ENCODE measurements at regions not wholly inside any gene's neighbourhood (a gene's known extent, or its start where the extent isn't known, plus 50 kb on each side); places are given as distances from the start of the nearest gene placed in this dataset.
"Not testable (repeated sequence)": the region's sequence is repeated elsewhere in the genome, so short reads cannot be mapped to it uniquely, and the experiment has no call there.

DNA sequence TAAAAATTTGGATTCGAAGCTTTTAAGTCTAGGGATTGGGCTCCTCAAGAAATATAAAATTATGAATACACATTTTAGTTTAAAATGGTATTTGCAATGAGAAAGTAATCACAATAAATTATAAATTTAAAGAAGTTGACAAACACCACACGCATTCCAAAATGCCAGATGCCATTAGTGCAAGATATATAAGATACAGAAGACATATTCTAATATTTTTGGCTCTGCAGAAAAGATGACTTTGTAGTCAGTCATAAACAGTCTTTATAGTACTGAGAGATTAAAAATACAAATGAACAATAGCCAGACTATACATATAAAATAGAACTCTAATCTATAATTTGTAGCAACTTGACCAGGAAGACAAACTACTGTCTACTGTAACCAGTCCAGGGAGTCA is 309.0 kb upstream of the PABPC4L start:
- H3K4me3 Mint-ChIP-seq = no peak overlapping the region
- no peaks in the 10 kb centered on the region for H3K4me1 Mint-ChIP-seq
- no peak overlapping the region for H3K27ac Mint-ChIP-seq
- DNase-seq (no peak), ATAC-seq (no peak)
- H3K9me3 Mint-ChIP-seq = peaks cover 12% of the 10 kb centered on the region
- H3K27me3 Mint-ChIP-seq = no peaks in the 10 kb centered on the region
- H3K36me3 Mint-ChIP-seq (ENCODE audit: low read depth) = no peaks in the 10 kb centered on the region

DNA sequence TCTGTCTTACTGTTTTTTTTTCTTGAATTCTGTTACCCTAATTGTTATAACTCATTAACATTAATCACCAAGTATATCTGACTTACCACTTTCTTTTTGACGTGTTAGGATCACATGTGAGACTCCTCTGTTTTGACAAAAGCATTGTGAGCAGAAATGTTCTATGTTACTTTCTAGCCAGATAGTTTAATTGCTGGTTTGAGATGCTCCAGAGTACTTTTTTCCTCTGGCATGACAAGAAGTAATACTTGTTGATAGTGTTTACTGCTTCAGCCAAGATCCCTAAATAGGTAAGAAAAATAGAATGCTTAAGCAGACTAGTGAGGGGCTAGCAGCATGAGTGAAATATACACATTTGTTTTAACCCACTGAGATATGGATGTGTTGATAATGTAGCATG is 303.9 kb upstream of the PABPC4L start:
- Mint-ChIP-seq H3K27me3 (no peaks in the 10 kb centered on the region), H3K4me1 (no peaks in the 10 kb centered on the region), H3K4me3 (no peak overlapping the region), H3K27ac (no peak overlapping the region), H3K36me3 (ENCODE audit: low read depth) (no peaks in the 10 kb centered on the region), H3K9me3 (peaks cover 12% of the 10 kb centered on the region)
- ATAC-seq (no peak), DNase-seq (no peak)

DNA sequence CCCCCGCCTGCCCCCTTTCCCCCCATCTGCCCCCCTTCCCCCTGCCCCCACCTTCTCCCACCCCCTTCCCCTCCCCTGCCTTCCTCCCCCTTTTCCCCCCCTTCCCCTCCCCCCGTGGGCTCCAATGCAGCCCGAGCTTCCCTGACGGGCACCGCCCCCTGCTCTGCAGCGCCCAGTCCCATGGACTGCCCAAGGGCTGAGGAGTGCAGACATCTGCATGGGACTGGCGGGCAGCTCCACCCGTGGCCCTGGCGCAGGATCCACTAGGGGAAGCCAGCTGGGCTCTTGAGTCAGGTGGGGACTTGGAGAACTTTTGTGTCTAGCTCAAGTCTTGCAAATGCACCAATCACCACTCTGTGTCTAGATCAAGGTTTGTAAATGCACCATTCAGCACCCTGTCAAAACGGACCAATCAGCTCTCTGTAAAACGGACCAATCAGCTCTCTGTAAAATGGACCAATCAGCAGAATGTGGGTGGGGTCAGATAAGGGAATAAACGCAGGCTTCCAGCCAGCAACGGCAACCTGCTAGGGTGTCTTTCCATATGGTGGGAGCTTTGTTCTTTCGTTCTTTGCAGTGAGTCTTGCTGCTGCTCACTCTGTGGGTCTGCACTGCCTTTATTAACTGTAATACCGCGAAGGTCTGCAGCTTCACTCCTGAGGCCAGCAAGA is 300.5 kb upstream of the PABPC4L start:
- Mint-ChIP-seq H3K9me3 (no peaks in the 10 kb centered on the region), H3K27ac (no peak overlapping the region), H3K27me3 (no peaks in the 10 kb centered on the region), H3K4me3 (no peak overlapping the region), H3K4me1 (no peaks in the 10 kb centered on the region), H3K36me3 (ENCODE audit: low read depth) (no peaks in the 10 kb centered on the region)
- DNase-seq (no peak), ATAC-seq (no peak)

DNA sequence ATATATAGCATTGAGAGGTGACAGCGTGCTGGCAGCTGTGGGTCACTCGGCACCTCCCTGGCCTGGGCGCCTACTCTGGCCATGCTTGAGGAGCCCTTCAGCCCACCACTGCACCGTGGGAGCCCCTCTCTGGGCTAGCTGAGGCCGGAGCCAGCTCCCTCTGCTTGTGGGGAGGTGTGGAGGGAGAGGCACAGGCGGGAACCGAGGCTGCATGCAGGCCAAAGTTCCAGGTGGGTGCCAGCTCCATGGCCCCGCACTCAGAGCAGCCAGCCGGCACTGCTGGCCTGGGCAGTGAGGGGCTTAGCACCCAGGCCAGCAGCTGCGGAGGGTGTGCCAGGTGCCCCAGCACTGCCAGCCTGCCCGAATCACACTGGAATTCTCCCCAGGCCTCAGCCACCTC is 299.9 kb upstream of the PABPC4L start:
- H3K36me3 Mint-ChIP-seq (ENCODE audit: low read depth); H3K4me3 Mint-ChIP-seq; H3K27ac Mint-ChIP-seq; DNase-seq; H3K9me3 Mint-ChIP-seq; ATAC-seq; H3K27me3 Mint-ChIP-seq; H3K4me1 Mint-ChIP-seq: not testable (repeated sequence)

DNA sequence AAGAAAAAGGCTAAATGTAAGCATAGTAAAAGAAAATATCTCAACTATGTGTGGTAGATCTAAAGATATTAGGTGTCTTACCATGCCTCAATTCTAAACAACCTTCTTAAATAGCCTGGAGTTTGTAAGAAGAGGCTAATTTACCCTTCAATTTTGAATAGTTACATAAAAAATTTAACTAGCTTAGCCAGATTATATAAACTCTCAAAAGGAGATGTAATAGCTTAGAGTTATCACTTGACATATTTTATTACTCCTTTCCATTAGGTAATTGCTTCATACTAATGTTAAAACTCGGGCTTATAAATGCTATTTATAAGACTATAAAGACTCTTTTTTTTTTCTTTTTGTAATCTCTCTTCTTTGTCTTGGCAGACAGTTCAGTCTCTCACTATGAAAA is 297.5 kb upstream of the PABPC4L start:
- peaks cover 3% of the 10 kb centered on the region for H3K9me3 Mint-ChIP-seq
- no peak for DNase-seq
- no peaks in the 10 kb centered on the region for H3K36me3 Mint-ChIP-seq (ENCODE audit: low read depth)
- H3K4me3 Mint-ChIP-seq = no peak overlapping the region
- no peak for ATAC-seq
- H3K4me1 Mint-ChIP-seq = no peaks in the 10 kb centered on the region
- H3K27ac Mint-ChIP-seq = no peak overlapping the region
- H3K27me3 Mint-ChIP-seq = no peaks in the 10 kb centered on the region

DNA sequence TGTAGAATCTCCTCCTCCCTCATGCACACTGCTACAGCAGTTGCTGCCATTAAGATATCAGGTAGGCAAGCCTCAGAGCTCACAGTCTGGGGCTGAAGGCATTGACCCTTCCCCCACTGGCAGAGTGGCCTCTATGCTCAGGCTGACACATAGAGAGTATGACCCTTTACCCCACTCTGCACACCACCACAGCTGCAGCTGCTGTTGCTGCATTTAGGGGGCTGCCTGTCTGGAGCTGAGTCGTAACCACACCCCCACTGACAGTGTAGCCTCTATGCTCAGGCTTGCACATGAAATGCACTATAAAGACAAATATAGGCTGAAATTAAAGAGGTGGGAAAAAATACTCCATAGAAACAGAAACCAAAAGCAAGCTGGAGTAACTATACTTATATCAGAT is 289.3 kb upstream of the PABPC4L start:
- ATAC-seq (no peak), DNase-seq (no peak)
- Mint-ChIP-seq H3K4me3 (no peak overlapping the region), H3K9me3 (peaks cover 5% of the 10 kb centered on the region), H3K27ac (no peak overlapping the region), H3K4me1 (no peaks in the 10 kb centered on the region), H3K27me3 (no peaks in the 10 kb centered on the region), H3K36me3 (ENCODE audit: low read depth) (no peaks in the 10 kb centered on the region)

DNA sequence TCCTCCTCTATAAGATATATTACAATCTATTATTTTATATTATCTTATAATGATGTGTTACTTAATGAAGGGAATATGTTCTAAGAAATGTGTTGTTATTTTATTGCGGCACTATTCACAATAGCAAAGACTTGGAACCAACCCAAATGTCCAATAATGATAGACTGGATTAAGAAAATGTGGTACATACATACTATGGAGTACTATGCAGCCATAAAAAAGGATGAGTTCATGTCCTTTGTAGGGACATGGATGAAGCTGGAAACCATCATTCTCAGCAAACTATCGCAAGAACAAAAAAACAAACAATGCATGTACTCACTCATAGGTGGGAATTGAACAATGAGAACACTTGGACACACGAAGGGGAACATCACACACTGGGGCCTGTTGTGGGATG is 281.9 kb upstream of the PABPC4L start:
- H3K4me1 Mint-ChIP-seq; H3K27me3 Mint-ChIP-seq; DNase-seq; H3K4me3 Mint-ChIP-seq; H3K36me3 Mint-ChIP-seq (ENCODE audit: low read depth); ATAC-seq; H3K27ac Mint-ChIP-seq; H3K9me3 Mint-ChIP-seq: not testable (repeated sequence)

DNA sequence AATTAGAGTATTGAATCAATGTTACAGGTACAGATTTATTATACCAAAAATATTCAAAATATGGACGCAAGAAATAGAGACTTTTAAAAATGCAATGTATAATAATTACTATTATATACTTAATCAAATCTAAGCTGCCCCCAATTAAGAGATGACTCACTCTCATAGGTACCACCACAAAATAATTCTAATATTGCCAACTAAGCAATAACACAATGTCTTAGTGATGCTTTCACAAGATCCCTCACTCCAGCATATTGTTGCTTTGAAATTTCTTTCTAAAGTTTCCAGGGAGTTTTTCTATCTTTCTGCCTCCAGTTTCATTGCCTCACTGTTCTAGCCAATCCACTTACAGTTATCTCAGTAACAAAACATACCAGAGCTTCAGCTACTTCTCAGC is 270.0 kb upstream of the PABPC4L start:
- DNase-seq (no peak), ATAC-seq (no peak)
- peaks cover 5% of the 10 kb centered on the region for H3K9me3 Mint-ChIP-seq
- no peaks in the 10 kb centered on the region for H3K36me3 Mint-ChIP-seq (ENCODE audit: low read depth)
- no peaks in the 10 kb centered on the region for H3K27me3 Mint-ChIP-seq
- H3K4me1 Mint-ChIP-seq = no peaks in the 10 kb centered on the region
- H3K4me3 Mint-ChIP-seq = no peak overlapping the region
- H3K27ac Mint-ChIP-seq = no peak overlapping the region

DNA sequence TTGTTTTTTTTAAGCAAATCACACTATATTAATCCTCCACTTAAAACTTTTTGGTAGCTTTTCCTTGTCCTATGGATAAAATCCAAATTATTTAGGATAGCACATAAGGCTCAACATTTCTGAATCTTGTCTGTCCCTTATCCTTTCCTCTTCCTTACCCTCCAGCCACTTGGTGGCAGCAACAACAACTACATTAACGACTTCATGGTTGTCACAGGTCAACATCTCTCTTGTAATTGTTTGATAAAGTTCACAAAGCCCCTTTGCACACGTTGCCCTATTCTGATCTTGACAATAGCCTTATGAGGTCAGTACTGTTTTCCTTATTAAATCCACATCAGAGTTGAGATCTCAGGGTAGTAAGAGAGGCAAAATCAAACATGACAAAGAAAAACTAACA is 269.0 kb upstream of the PABPC4L start:
- Mint-ChIP-seq H3K27me3 (no peaks in the 10 kb centered on the region), H3K4me3 (no peak overlapping the region), H3K4me1 (no peaks in the 10 kb centered on the region), H3K36me3 (ENCODE audit: low read depth) (no peaks in the 10 kb centered on the region), H3K27ac (no peak overlapping the region), H3K9me3 (peaks cover 5% of the 10 kb centered on the region)
- ATAC-seq (no peak), DNase-seq (no peak)

DNA sequence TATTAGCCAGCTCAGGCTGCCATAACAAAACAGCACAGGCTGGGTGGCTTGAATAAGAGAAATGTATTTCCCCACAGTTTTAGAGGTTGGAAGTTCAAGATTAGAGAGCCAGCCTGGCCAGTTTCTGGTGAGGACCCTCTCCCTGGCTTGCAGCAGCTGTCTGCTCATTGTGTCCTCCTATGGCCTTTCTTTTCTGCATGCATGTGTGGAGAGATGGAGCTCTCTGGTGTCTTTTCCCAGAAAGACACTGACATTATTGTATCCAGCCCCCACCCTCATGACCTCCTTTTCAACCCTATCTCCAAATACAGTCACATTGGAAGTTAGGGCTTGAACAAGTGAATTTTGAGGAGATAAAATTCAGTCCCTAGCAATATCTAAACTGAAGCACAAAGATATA is 263.8 kb upstream of the PABPC4L start:
- no peak overlapping the region for H3K27ac Mint-ChIP-seq
- ATAC-seq (no peak), DNase-seq (no peak)
- H3K36me3 Mint-ChIP-seq (ENCODE audit: low read depth) = no peaks in the 10 kb centered on the region
- H3K4me1 Mint-ChIP-seq = no peaks in the 10 kb centered on the region
- no peak overlapping the region for H3K4me3 Mint-ChIP-seq
- H3K27me3 Mint-ChIP-seq = no peaks in the 10 kb centered on the region
- no peaks in the 10 kb centered on the region for H3K9me3 Mint-ChIP-seq

DNA sequence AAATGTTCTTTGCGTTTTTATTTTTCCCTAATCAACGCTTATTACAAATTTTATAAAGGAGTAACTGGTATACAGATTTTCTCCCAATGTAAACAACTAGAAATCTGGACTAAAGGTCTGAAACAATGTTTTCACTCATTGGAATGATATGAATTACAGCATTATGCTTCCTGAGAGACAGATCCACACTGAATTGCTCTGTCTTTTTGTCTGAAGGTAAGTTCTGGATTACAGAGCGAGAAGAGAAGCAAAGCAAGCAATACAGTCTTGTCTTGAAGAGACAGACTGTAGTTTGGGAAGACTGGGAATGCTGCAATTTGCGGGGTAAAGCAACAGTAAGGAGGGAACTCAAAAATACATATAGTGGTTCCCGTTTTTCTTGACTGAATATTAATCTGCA is 262.2 kb upstream of the PABPC4L start:
- peaks cover 3% of the 10 kb centered on the region for H3K9me3 Mint-ChIP-seq
- H3K4me3 Mint-ChIP-seq = no peak overlapping the region
- DNase-seq (no peak), ATAC-seq (no peak)
- H3K27me3 Mint-ChIP-seq = no peaks in the 10 kb centered on the region
- no peaks in the 10 kb centered on the region for H3K4me1 Mint-ChIP-seq
- H3K36me3 Mint-ChIP-seq (ENCODE audit: low read depth) = no peaks in the 10 kb centered on the region
- no peak overlapping the region for H3K27ac Mint-ChIP-seq

DNA sequence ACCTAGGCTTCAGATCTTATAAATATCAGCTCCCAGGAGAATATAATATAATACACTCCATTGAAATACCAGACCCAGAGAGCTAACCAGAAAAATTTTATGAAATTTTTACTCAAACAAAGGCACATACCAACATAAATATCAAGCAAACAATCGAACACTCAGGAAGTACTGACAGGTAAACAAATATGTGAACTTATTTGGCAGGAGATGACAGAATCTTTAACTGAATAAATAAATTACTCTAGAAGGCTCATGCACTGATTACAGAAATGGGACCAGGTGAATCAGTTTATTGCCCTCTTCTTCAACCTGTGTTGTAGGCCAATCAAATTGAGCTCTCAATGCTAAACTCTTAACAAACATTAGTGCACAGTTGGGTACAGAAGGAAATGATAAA is 225.2 kb upstream of the PABPC4L start:
- H3K27me3 Mint-ChIP-seq = no peaks in the 10 kb centered on the region

DNA sequence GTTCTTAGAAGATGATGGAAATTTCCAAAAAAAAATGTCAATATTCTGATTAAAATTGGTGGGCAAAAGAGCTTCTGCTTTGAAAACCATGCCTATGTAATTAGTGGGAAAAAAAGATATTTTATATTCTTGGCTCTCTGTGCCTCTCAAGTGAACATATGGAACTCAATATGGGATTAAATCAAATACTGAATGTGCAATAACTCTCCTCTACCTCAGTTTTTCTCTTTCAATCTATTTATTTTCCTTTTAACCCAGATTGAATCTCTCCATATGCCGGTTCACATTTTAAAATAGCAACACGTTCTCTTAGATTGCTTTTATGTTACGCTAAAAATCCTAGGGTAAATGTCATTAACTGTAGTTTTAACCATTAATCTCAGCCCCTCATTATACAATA is 224.2 kb upstream of the PABPC4L start:
- no peak overlapping the region for H3K27ac Mint-ChIP-seq
- DNase-seq = no peak
- H3K27me3 Mint-ChIP-seq = no peaks in the 10 kb centered on the region
- H3K4me1 Mint-ChIP-seq = no peaks in the 10 kb centered on the region
- no peaks in the 10 kb centered on the region for H3K9me3 Mint-ChIP-seq
- no peak for ATAC-seq
- no peak overlapping the region for H3K4me3 Mint-ChIP-seq
- no peaks in the 10 kb centered on the region for H3K36me3 Mint-ChIP-seq (ENCODE audit: low read depth)

More for the DNA sequence above, 225.2 kb upstream of the PABPC4L start:
- ATAC-seq (no peak), DNase-seq (no peak)
- H3K36me3 Mint-ChIP-seq (ENCODE audit: low read depth) = no peaks in the 10 kb centered on the region
- H3K4me3 Mint-ChIP-seq = no peak overlapping the region
- no peak overlapping the region for H3K27ac Mint-ChIP-seq
- H3K9me3 Mint-ChIP-seq = no peaks in the 10 kb centered on the region
- H3K4me1 Mint-ChIP-seq = no peaks in the 10 kb centered on the region

DNA sequence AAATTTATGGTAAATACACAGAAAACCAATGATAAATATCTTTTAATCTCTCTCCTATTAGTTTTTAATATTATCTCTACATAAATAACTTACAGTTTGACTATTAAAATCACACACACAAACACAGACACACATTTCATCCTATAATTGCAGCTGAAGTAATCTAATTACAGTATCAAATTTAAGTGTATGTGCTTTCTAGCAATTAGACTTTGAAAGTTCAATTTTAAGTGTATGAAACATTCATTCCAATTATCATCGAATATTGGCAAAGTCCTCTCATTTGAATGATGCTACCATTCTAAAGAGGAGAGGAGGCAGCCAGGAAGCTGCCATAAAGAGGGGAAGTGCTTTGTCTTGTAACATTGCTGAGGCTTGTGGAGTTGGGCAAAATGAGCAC is 221.2 kb upstream of the PABPC4L start:
- Mint-ChIP-seq H3K4me3 (no peak overlapping the region), H3K4me1 (no peaks in the 10 kb centered on the region), H3K36me3 (ENCODE audit: low read depth) (no peaks in the 10 kb centered on the region), H3K9me3 (no peaks in the 10 kb centered on the region), H3K27me3 (no peaks in the 10 kb centered on the region), H3K27ac (no peak overlapping the region)
- DNase-seq (no peak), ATAC-seq (no peak)

DNA sequence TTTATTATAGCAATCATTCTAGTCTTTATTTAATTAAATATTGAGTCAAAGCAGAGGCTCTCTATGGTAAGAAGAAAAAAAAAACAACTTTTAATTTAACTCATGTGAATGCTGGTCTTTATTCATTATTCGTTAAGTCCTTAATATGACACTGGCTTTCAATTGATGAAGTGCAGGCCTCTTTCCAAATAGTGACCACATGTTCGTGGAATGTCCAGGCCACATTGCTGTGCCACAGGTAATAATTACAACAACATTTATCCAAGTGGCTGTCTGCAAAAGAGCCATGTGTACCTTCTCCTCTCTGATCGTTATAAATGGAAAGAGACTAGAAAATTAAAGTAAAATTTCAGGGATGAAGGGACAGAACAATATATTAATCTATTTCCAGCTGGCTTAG is 220.1 kb upstream of the PABPC4L start:
- no peaks in the 10 kb centered on the region for H3K27me3 Mint-ChIP-seq
- no peak for ATAC-seq
- H3K36me3 Mint-ChIP-seq (ENCODE audit: low read depth) = no peaks in the 10 kb centered on the region

DNA sequence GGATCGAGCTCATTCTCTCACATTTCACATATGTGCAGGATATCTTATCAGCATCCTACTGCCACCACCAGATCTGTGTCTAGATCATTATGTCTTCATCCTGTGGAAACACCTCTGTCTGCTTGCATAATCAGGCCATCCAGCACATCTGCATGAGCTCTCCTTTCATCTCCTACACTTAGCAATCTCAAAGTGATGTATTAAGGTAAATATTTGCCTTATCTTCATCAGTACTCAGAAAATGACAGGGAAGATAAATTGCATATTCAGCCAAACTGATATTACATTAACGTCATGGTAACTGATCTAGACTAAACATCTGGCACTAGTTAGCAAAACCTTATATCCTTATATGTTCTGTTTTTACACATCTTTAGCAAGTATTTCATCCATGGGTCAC is 207.3 kb upstream of the PABPC4L start:
- Mint-ChIP-seq H3K9me3 (peaks cover 3% of the 10 kb centered on the region), H3K27ac (no peak overlapping the region), H3K36me3 (ENCODE audit: low read depth) (no peaks in the 10 kb centered on the region), H3K4me3 (no peak overlapping the region), H3K27me3 (no peaks in the 10 kb centered on the region), H3K4me1 (no peaks in the 10 kb centered on the region)
- ATAC-seq (no peak), DNase-seq (no peak)

More for the DNA sequence above, 220.1 kb upstream of the PABPC4L start:
- no peak for DNase-seq
- Mint-ChIP-seq H3K27ac (no peak overlapping the region), H3K9me3 (no peaks in the 10 kb centered on the region), H3K4me3 (no peak overlapping the region), H3K4me1 (no peaks in the 10 kb centered on the region)
